CD4-positive, alpha-beta T cell treated with Interferon alpha-2 for 1 hour (primary cell): ENCODE measurements at regions not wholly inside any gene's neighbourhood (a gene's known extent, or its start where the extent isn't known, plus 50 kb on each side); places are given as distances from the start of the nearest gene placed in this dataset.
"Not testable (repeated sequence)": the region's sequence is repeated elsewhere in the genome, so short reads cannot be mapped to it uniquely, and the experiment has no call there.

Source experiments
- DNase-seq, 2 donors: peaks; one replicate each; pipeline ENCODE4 v3.0.0-alpha.2; 2020 to 2022

DNA sequence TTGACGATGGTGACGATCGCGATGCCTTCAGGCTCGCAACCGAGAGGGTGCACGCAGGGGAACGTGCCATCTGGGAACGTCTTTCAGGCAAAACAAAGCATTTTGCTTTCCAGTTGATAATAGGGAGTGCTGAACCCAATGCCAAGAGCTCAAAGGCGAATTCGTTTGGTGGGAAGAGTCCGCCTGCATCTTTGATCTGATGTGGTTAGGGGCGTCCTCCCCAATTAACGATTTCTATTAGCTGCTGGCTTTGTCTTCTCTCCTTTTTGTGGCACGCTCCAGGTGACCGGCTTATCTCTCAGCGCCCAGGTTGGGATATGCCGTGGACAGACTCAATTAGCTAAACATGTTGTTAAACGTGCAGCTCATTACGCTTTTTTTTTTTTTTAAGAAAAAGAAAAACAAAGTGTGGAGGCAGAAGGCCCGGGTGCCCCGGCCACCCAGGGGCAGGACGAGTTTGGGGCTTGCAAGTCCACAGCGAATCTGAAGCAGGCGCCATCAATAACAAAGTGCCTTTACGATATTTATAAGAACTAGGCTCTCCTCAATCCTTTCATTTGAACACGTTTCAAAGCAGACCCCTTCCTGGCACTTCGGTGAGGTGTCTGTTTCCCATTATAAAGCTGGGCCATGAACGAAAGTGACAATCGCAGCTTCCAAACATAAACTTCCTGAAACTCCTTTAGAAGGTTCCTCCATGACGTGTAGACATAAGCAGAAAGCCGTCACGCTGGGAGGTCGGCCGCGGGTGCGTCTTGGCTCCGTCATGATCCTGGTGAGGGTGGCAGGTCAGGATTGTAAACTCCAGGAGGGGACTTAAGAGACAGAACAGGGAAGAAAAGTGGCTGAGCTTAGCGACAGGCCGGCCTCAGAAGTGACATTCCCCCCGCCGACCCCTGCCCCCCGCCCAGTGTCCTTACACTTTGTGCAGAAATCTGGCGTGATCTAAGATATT is 155.3 kb downstream of the LAT start:
- DNase-seq: not testable (repeated sequence)

DNA sequence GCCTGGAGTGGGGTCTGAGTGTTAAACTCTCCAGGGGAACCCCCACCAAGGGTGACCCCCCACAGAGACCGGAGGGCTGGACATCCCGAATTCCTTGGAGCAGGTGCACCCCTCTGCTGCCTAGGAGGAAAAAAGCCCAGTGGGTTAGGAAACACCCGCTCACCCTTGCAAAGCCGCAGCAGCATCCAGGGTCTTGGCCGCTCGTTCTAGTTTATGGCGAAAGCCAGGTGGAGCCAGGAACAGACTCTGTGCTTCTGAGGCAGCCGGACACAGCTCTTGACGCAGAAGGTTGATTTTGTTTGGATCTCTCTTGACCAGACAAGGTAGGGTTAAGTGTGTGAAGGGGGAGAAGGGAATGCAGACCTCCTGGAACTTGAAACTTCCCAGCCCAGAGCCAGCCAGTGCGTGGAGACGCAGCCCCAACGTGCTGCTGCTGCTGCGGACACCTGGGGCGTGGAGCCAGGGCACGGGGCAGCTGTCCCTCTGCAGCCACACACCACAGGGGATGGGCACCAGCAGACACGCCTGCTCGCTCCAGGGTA is 154.5 kb downstream of the LAT start:
- DNase-seq: no peak

DNA sequence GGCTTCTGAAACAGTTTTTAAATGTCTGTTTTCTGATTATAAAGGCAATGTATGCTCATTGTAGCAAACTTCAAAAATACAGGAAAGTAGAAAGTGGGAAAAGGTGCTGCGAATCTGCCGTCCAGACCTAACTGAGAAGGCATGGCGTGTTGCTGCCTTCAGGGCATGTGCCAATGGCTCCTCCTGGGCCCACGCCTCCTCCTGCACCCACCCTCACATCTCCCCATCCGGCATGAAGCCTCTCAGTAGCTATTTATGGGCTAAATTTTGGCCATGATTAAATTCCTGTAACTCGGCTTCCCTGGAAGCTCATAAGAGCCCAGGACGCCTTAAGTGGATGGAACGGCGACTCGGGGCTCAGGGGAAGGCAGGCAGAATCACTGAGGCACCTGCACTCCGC is 153.8 kb downstream of the LAT start:
- DNase-seq: not testable (repeated sequence)

DNA sequence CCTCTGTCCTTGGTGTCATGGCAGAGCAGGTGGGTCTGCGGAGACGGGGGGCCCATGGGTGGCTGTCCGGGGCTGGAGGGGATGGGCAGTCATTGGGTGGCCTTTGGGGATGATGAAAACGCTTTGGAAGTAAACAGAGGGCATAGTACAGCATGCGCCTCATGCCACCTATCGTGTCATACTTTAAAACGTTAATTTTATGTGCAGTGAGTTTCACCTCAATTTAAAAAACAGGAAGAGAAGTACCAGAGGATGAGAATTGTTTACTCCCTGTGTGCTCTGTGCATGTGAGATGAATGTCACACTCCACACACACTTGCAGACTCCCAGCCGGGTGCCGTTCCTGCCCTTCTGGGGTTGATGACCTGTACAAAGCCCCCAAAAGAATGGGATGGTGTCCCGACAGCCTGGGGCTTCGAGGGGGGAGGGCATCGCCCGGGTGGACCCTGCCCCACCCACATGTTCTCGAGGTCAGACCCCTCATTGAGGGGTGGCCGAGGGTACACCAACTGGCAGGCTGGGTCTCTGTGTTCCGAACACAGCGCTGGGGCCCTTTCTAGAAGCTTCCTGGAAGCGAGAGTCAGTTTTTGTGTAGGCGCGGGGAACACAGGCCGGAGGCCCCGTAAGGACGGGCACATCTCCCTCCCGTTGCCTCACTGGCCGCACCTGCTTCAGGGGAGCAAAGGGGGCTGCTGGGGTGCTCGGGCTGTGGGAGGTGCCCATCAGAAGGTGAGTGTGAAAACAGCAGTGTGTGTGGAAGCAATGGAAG is 153.2 kb downstream of the LAT start:
- not testable (repeated sequence) for DNase-seq

DNA sequence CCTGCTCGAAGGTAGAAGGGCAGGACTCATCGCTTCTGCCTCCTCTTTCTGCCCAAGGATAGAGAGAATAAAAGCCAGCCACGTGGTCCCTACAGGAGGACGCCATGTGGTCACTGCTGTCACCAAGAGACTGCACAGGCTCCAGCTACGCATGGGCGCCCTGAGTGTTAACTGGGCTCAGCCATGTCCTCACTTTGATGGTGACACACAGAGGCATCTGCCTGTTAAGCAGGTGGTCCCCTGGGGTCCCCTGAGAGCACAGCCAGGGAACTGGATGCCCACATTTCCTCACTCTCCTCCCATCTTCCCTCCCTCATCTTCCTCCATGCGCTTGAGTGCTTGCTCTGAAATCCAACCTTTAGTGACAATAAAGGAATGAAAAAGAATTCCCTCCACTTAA is 152.6 kb downstream of the LAT start:
- not testable (repeated sequence) for DNase-seq

DNA sequence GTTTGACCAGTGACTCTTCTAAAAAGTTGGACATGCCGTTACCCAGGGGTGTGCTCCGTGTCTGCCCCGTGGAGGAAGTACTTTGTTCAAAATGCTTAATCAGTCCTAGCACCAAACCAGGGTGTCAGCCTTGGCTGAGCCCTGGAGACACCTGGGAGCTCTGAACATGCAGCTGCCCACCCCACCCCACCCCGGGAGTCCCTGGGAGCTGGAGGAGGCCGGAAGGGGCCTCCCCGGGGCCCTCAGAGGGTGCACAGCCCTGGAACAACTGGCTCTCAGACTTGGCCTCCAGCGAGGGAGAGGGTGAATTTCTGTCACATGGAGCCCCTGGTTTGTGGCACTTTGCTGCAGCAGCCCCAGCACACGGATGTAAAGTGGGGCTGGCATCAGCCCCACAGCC is 152.1 kb downstream of the LAT start:
- not testable (repeated sequence) for DNase-seq

DNA sequence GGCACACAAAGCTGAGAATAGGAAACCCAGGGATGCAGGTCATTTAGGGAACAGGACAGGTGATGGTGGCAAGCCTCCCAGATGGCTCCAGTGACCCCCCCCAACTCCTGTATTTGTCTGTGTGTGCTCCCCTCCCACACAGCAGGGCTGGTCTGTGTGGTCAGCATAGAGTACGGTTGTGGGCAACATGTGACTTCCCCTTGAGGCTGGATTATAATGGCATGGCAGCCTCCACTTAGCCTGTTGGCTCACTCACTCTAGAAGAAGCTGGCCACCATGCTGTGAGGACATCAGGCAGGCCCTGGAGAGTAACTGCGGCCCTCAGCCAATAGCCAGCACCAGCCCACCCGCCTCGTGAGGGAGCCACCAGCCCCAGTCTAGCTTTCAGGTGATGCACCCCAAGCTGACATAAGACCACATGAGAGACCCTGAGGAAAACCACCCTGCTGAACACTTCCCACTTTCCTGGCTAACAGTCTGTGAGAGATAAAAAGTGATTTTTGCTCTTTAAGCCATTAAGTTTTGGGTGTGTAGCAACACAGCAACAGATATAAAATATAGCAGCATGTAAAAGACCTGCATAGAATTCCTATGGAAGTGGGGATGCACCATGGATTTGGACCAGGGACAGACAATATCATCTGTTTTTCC is 151.3 kb downstream of the LAT start:
- not testable (repeated sequence) for DNase-seq

DNA sequence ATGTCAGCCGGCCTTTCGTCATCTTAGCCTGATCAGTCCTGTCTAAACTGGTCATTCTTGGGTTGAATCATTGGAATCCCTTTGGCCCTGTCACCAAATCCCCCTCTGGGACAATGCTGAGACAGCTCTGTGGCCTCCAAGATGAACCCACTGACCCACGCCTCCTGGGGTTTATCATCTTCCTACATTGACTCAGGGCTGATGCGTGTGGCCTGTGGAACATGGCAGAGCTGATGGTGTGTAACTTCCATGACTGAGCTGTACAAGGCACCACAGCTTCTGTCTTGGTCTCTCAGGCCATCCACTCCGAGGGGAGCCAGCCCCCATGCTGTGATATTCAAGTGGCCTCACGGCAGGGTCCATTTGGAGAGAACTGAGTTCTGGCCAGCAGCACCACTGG is 150.2 kb downstream of the LAT start:
- not testable (repeated sequence) for DNase-seq

DNA sequence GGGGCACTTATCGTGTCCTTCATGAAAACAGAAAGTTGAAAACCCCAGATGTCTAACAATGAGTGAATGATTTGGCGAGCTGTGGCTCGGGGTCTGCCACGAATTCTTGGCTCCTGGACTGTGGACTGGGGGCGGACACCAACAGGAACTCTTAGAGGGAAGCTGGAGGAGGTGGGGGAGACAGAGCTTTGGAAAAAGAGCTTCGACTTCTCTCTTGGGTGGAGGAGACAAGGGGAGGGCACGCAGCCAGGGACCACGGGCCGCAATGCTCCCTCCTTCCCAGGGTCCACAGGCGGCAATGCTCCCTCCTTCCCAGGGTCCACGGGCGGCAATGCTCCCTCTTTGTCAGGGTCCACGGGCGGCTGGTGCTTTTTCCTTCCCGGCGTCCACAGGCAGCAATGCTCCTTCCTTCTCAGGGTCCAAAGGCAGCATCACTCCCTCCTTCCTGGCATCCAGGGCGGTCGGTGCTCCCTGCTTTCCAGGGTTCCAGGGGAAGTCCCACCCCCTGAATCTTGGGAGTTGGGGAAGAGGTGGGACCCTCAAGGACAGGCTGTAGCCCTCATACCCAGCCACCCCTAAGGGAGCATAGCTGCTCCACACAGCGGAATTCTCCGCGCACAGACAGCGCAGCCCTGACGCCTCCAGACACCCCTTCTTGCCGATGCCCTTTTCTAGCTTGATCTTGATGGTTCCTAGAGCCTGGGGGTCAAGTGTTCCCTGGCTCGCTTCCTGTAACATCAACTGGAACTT is 149.0 kb downstream of the LAT start:
- not testable (repeated sequence) for DNase-seq

DNA sequence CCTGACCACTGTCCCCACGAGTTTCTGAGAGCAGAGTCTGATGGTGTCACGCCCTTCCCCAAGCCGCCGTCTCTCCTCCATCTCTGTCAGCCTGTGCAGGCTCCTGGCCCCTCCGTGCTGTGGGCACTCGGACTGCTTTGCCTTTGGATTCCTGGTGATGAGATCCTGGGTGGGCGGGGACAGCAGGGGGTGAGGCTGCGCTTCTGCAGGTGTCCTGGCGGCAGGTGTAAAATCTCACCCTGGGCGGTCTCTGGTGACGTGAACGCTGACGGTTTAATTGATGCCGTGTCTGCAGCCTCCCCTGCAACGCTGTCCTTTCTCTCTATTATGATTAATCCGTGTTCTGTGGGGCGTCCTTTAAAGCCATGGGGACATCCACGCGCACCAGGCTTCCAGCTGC is 148.0 kb downstream of the LAT start:
- not testable (repeated sequence) for DNase-seq

DNA sequence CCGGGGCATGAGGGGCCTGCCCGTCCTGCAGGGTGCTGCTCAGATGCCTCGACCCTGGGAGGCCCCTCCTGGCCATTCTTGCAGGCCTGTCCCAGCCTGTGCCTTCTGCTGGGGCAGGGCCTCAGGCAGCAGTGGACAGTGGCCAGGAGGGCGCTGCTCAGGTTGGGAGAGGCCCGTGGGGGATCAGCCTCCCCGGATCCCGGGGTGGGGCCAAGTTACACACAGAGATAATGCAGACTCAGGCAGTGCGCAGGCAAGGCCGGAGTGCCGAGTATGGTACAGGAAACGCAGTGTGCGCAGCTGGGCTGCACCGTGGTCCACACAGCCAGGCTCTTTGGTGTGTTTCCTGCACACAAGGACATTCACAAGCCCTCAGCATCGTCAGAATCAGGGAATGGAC is 147.6 kb downstream of the LAT start:
- not testable (repeated sequence) for DNase-seq

DNA sequence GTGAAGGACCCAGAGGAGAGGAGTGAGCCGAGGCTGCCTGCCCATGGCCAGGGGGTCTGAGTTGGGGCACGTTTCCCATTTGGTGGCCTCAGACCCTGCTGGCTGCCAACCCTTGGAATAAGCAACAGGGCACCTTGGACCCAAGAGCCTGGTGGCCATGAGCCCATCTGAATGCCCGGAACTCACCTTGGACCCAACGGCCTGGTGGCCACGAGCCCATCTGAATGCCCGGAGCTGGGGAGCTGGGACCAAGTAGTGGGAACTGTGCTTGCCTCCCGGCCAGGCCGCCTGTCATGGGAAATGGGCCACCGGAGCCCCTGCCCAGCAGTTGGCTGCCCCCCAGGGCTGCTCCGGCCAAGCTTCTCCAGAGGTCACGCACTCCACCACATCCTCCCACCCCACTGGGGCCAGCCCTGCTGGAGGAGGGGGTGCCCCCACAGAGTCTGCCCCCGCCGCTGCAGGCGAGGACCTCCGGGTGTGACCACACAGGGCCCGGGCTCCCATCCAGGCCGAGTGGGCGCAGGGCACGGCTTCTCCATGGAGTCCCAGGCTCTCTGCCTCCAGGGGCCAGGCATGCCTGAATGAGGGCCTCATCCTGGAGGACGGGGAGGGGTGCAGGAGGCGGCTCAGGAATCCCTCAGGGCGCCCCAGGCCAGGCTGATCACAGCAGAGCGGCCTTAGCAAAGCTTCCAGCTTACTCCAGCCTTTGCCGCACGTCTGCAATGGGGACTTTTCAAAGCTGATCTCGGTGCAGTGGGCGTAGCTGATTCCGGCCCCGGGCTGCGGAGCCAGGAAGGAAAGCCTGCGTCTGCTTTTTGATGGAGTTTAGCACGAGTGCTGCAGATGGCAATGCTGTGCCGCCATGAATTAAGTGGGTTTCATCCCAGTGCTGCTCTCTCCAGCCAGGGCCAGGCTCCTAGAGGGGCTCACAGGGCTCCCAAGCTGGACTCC is 146.3 kb downstream of the LAT start:
- DNase-seq: not testable (repeated sequence)

DNA sequence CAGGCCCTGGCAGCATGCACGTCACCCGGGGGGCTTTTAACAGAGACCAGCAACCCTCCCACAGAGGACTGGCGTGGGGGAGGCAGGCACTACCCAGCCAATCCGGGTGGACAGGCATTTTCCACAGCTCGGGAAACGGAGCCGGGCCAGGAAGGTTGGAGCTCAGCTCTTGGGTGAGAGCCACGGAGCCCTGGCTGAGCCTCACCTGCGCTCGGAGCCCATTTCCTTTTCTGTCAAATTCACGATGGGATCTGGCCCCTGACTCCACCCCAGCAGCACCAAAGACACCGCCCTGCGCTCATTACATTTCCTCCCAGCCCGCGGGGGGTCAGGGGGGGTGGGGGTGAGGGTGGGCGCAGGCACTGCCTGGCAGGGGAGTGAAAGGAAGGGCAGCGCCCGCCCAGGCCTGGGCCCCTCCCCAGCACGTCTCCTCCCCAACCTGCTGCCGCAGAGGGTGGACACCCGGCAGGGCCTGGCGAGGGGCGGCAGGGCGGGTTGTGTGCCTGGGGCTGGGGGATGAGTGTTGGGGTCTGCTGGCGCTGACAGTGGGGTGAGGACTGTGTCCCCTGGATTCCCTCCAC is 145.4 kb downstream of the LAT start:
- DNase-seq: not testable (repeated sequence)

DNA sequence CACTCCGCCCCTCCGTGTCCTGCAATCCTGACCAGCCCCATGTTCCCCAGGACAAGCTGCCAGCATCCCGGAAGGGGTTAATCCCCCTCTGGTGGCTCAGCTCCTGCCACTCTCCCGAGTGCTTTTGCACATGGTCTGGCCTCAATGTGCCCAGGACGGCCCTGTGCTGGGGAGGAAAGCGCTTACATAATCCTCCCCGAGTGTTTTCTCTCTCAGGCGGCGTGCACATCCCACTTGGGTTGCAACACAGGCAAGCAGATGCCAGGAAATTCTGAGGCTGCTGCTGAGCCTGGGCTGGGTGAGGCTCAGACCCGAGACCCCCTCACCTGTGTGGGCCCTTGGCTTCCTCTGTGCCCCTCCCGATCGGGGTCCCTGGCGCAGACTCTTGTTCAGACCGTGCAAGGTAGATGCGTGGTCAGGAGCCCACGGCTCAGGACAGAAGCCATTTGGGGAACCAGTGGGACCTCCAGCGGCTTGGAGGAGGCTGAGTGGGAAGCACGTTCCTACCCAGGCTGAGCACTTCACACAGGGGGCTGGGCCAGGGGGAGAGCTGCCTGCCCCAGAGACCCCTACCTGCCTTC is 144.7 kb downstream of the LAT start:
- DNase-seq: not testable (repeated sequence)

DNA sequence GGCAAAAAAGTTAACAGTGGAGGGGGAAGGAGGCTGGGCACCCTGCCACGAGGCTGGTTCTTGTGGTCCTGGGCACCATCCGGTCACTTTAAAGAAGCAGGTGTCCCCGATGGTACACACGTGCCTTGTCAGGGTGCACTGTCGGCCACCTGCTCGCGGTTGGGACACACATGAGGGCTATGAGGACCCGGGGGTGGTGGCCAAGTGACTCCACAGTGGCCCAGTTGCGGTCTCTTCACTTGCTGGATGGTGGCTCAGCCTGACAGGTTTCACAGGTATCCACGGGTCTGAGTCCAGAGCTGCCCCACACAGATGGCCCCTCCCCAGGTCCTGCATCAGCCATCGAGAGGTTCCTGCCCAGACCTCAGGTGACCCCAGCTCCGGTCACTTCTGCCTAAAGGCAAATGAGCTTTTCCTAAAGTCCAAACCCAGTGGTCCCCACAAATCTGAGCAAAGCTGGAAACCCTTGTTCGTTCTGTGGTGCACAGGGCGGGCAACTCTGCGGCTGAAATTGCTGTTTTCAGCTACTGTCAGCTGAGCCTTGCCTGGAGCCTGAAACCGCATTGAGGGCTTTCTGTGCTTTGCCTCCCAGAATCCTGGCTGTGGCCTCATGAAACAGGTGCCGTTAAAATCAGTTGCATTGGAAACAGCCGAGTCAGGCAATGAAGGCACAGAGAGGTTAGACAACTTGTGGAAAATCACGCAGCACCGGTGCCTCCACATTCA is 144.0 kb downstream of the LAT start:
- DNase-seq: not testable (repeated sequence)

DNA sequence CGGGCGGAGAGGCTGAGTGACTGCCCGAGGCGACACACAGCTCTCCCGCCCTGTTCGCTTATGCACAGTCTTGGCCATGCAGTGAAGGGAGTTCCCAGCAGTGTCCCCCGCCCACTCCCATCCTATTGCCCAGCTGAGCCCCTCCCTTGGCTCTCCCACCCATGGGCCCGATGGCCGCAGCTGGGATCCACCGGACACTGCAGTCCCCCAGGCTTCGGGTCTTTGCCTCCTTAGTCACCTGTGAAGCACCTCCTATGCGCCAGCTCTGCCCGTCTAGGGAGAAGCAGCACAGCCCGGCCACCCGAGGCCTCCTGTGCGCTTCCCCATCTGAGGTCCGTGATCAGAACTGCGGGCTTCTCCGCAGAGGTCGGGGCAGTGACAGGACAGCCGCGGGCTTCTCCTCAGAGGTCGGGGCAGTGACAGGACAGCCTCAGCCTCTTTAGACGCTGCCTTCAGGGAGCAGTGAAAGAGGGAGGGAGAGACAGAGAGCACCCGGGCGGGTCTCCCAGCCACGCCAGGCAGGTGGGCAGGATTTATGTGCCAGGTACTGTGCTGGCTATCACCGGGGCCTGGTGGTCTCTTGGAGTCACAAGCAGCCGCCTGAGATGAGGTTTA is 143.1 kb downstream of the LAT start:
- DNase-seq: not testable (repeated sequence)

DNA sequence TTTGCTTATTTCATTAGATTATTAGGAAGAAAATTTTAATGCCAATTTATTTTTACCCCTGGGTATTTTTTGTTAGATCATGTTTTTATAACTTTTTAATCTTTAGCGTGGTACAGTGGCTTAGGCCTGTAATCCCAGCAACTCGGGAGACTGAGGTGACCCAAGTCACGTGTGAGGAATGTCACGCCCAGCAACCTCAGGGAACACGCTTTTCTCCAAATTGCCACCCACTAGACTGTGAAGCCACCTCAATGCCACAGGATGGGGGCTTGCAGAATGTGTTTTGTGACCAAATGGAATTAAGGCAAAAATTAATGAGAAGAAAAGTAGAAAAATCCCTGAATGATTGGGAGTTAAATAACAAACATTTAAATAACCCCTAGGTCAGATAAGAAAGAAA is 141.8 kb downstream of the LAT start:
- DNase-seq: no peak

DNA sequence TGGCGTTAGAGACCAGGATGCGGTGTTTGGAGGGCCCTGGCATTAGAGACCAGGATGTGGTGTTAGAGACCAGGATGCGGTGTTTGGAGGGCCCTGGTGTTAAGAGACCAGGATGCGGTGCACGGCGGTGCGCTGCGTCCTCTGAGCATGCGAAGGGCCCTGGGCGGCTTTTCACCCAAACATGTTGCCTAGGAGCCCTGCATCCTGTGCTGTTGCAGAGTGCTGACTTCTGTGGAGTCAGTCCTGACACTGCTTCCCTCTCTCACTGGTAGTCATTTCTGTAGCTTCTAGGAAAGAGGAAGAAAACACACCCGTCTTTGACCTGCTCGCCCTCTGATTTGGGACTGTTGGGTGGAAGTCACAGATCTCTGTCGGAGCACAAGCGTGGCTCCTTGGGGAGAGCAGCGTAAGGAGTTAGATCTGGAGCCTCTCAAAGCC is 141.2 kb downstream of the LAT start:
- peak; percentile 16 to 40 for DNase-seq

DNA sequence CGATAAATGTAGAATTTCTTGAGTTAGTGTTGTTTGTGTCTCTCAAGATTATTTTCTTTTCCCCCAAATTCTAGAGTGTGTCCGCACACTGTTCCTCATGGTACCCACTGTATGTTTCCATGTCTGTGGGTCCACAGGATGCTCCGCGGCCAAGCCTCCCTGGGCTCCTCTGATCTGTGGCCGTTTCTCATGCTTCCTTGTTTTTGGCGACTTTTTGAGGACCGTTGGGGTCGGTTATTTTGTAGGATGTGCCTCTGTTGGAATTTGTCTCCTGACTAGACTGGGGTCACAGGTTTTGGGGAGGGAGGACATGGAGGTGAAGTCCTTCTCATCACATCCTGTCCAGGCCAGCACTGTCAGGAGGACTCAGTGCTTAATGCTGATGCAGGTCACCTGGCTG is 140.0 kb downstream of the LAT start:
- no peak for DNase-seq
